Tibial nerve (tissue), 4 donors: ENCODE measurements at regions not wholly inside any gene's neighbourhood (a gene's known extent, or its start where the extent isn't known, plus 50 kb on each side); places are given as distances from the start of the nearest gene placed in this dataset.

Experiments used
- EP300 ChIP-seq, 2 donors: sonication (generic); formaldehyde crosslinking; IDR thresholded peaks; one replicate each; pipeline ENCODE4 v1.6.1; 2017; ENCODE audit warnings: antibody characterized with exemption in 2 of 2, mild to moderate bottlenecking in 1 of 2
- POLR2A ChIP-seq, 2 donors: fragments of 450-650 bp; IDR thresholded peaks; one replicate each; pipeline ENCODE4 v1.6.1; 2017; ENCODE audit warnings: antibody characterized with exemption in 2 of 2, mild to moderate bottlenecking in 2 of 2, moderate library complexity in 2 of 2
- TF ChIP-seq, protein P1 (sequence below), 5 experiments: fragments of 200-600 bp in 3 of 5; fragments of 450-650 bp in 2 of 5; sonication (generic) in 3 of 5; IDR thresholded peaks; one replicate each; pipeline ENCODE4 v1.5.1; 2016 to 2019; ENCODE audit warnings: antibody characterized with exemption in 5 of 5, mild to moderate bottlenecking in 3 of 5, moderate library complexity in 2 of 5

DNA sequence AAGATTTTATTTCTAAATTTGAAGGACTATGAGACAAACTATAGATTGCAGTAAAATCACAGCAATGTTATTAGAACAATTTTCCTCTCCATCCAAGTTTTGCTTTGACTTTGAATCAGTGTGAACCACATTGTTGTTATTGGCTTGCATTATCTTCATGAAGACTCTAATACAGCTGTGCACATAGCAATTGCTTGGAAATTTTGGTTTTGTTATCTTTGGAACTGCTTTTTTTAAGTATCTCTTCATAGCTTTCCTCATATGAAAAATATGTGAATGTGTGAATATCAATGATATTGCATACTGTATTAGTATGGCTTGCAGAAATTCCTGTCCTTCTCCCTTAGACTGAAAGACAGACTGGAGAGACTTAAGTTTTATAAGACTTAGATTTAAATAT, 666.6 kb downstream of the LUZP2 start:
- TF ChIP-seq, protein P1, sequence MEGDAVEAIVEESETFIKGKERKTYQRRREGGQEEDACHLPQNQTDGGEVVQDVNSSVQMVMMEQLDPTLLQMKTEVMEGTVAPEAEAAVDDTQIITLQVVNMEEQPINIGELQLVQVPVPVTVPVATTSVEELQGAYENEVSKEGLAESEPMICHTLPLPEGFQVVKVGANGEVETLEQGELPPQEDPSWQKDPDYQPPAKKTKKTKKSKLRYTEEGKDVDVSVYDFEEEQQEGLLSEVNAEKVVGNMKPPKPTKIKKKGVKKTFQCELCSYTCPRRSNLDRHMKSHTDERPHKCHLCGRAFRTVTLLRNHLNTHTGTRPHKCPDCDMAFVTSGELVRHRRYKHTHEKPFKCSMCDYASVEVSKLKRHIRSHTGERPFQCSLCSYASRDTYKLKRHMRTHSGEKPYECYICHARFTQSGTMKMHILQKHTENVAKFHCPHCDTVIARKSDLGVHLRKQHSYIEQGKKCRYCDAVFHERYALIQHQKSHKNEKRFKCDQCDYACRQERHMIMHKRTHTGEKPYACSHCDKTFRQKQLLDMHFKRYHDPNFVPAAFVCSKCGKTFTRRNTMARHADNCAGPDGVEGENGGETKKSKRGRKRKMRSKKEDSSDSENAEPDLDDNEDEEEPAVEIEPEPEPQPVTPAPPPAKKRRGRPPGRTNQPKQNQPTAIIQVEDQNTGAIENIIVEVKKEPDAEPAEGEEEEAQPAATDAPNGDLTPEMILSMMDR (IDR thresholded peaks at IDR 0.05) = no peak
- no peak for TF ChIP-seq POLR2A (IDR thresholded peaks at IDR 0.05)
- no peak for TF ChIP-seq EP300 (IDR thresholded peaks at IDR 0.05)
